Activated CD4-positive, alpha-beta T cell treated with anti-CD3 and anti-CD28 coated beads for 36 hours (primary cell): ENCODE measurements at regions not wholly inside any gene's neighbourhood (a gene's known extent, or its start where the extent isn't known, plus 50 kb on each side); places are given as distances from the start of the nearest gene placed in this dataset.
"Not testable (repeated sequence)": the region's sequence is repeated elsewhere in the genome, so short reads cannot be mapped to it uniquely, and the experiment has no call there.

Source experiments
- ATAC-seq: fragments of 200-7000 bp; cut with Tn5 transposase; one replicate; pipeline ENCODE4 v1.10.0; 2021; ENCODE audit warnings: mild to moderate bottlenecking, moderate library complexity
- CTCF ChIA-PET: fragments of 350-600 bp; sonication (Branson Sonifier 250); formaldehyde crosslinking; loops from one replicate; lab custom pipeline; 2021; ENCODE audit warnings: antibody characterized with exemption; lab: Charles Lee
- POLR2A ChIA-PET: fragments of 350-600 bp; sonication (Branson Sonifier 250); formaldehyde crosslinking; loops from one replicate; lab custom pipeline; 2021; ENCODE audit warnings: antibody characterized with exemption, inconsistent platforms; lab: Charles Lee
- DNase-seq: peaks from one replicate; pipeline ENCODE4 v3.0.0-alpha.2; 2020
- H3K27ac Mint-ChIP-seq: one replicate; pipeline ENCODE4 v1.8.0; 2021; ENCODE audit warnings: mixed read lengths
- H3K27me3 Mint-ChIP-seq: one replicate; pipeline ENCODE4 v1.8.0; 2021; ENCODE audit warnings: mixed read lengths
- H3K36me3 Mint-ChIP-seq: one replicate; pipeline ENCODE4 v1.8.0; 2021; ENCODE audit warnings: low read depth, mixed read lengths
- H3K4me1 Mint-ChIP-seq: one replicate; pipeline ENCODE4 v1.8.0; 2021; ENCODE audit warnings: mixed read lengths
- H3K4me3 Mint-ChIP-seq: one replicate; pipeline ENCODE4 v1.8.0; 2021; ENCODE audit warnings: mild to moderate bottlenecking, moderate library complexity, mixed read lengths
- H3K9me3 Mint-ChIP-seq: one replicate; pipeline ENCODE4 v1.8.0; 2021; ENCODE audit warnings: low read depth, mixed read lengths
- intact Hi-C, 2 experiments: fragments of 100-400 bp; cut with DNase I in 1 of 2; cut with micrococcal nuclease in 1 of 2; formaldehyde crosslinking; loops; one replicate each; pipeline versions ENCODE4 v1.14.2 to v1.15.1; 2022 to 2024; cut with DNase I, micrococcal nuclease

GRCh38 chr2:142756430-142756829 is 121.0 kb upstream of the KYNU start:
- H3K4me1 Mint-ChIP-seq: no peaks in the 10 kb centered on the region
- DNase-seq (no peak), ATAC-seq (no peak)
- no peaks in the 10 kb centered on the region for H3K27me3 Mint-ChIP-seq
- POLR2A ChIA-PET: no interaction called here
- intact Hi-C loops: no loop called here
- no peaks in the 10 kb centered on the region for H3K36me3 Mint-ChIP-seq
- H3K9me3 Mint-ChIP-seq: no peaks in the 10 kb centered on the region
- no peak overlapping the region for H3K27ac Mint-ChIP-seq
- CTCF ChIA-PET: no interaction called here
- no peak overlapping the region for H3K4me3 Mint-ChIP-seq

DNA sequence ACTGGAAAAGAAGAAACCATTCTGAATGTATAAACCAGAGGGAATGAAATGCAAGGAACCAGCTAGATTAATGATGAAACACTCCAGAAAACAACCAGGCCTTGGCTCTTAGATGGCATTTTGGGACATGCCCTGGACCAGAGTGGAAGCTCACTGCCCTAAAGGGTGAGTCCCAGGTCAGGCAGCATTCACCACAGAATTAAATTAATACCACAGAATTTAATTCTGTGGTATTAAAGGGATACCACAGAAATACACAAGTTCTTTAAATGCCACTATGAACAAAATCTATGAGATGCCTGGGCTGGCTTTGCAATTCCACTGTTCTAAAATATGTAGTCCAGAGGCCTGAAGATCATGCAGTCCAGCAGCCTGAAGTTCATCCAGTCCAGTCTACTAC is 122.3 kb upstream of the KYNU start:
- intact Hi-C loops: no loop called here
- no peak for ATAC-seq
- CTCF ChIA-PET: no interaction called here
- DNase-seq: no peak
- H3K27me3 Mint-ChIP-seq: no peaks in the 10 kb centered on the region
- no peaks in the 10 kb centered on the region for H3K9me3 Mint-ChIP-seq
- H3K27ac Mint-ChIP-seq: no peak overlapping the region
- no peak overlapping the region for H3K4me3 Mint-ChIP-seq
- no peaks in the 10 kb centered on the region for H3K36me3 Mint-ChIP-seq
- POLR2A ChIA-PET: no interaction called here
- H3K4me1 Mint-ChIP-seq: no peaks in the 10 kb centered on the region

GRCh38 chr2:142754182-142754581 is 123.3 kb upstream of the KYNU start:
- Mint-ChIP-seq H3K9me3 (no peaks in the 10 kb centered on the region), H3K36me3 (no peaks in the 10 kb centered on the region), H3K4me1 (no peaks in the 10 kb centered on the region), H3K27ac (no peak overlapping the region), H3K27me3 (no peaks in the 10 kb centered on the region), H3K4me3 (no peak overlapping the region)
- ChIA-PET CTCF (no interaction called here), POLR2A (no interaction called here)
- DNase-seq: no peak
- intact Hi-C loops: no loop called here
- ATAC-seq: no peak

GRCh38 chr2:142750858-142751257 is 126.6 kb upstream of the KYNU start:
- H3K4me1 Mint-ChIP-seq: no peaks in the 10 kb centered on the region
- H3K27ac Mint-ChIP-seq: no peak overlapping the region
- CTCF ChIA-PET: no interaction called here
- H3K9me3 Mint-ChIP-seq: peaks cover 2% of the 10 kb centered on the region
- DNase-seq: no peak
- no peak for ATAC-seq
- POLR2A ChIA-PET: no interaction called here
- H3K36me3 Mint-ChIP-seq: no peaks in the 10 kb centered on the region
- intact Hi-C loops: no loop called here
- H3K4me3 Mint-ChIP-seq: no peak overlapping the region
- H3K27me3 Mint-ChIP-seq: no peaks in the 10 kb centered on the region

DNA sequence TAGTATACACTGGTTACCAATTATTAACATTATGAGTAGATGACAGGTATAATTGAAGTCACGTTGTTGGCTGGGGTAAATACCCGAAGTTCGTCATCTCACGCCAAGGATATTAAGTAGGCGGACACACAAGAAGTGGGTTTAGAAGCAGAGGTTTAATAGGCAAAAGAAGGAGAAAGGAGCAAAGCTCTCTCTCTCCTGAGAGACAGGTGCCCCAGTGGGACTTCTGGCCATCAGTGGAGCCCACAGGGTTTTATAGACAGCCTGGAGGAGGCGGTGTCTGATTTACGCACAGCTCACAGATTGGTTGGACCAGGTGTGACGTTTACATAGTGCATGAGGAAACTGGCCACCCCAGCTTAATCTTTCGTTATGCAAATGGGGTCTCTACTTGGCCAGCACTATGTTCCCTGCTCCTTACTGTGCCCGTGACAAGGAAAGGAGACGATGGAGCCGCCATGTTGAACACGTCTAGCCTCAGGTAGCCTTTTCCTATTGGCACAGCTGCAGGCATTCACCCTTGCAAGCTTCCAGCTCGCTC is 128.8 kb upstream of the KYNU start:
- POLR2A ChIA-PET: no interaction called here
- peaks cover 2% of the 10 kb centered on the region for H3K9me3 Mint-ChIP-seq
- H3K27ac Mint-ChIP-seq: no peak overlapping the region
- no peaks in the 10 kb centered on the region for H3K4me1 Mint-ChIP-seq
- no peak for ATAC-seq
- H3K4me3 Mint-ChIP-seq: no peak overlapping the region
- CTCF ChIA-PET: no interaction called here
- H3K27me3 Mint-ChIP-seq: no peaks in the 10 kb centered on the region
- intact Hi-C loops: no loop called here
- H3K36me3 Mint-ChIP-seq: no peaks in the 10 kb centered on the region
- DNase-seq: no peak

DNA sequence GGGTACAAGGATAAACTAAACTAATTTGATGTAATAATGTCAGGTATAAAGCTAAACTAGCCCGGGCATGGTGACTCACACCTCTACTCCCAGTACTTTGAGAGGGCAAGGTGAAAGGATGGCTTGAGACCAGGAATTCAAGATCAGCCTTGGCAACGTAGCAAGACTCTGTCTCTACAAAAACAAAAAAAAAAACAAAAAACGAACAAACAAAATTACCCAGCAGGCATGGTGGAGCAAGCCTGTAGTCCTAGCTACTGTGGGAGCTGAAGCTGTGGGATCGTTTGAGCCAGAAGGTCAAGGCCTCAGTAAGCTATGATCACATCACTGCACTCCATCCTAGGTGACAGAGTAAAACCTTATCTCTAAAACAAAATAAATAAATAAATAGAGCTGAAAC is 131.8 kb upstream of the KYNU start:
- peaks cover 2% of the 10 kb centered on the region for H3K9me3 Mint-ChIP-seq
- peaks cover 2% of the 10 kb centered on the region for H3K4me1 Mint-ChIP-seq
- no peak overlapping the region for H3K27ac Mint-ChIP-seq
- intact Hi-C loops: no loop called here
- no peak for ATAC-seq
- no peak for DNase-seq
- CTCF ChIA-PET: interaction anchor here (1.1 kb wide), 1 partner anchor 12 kb away, joined by 3 read pairs; no protein-coding TSS in a partner anchor
- H3K36me3 Mint-ChIP-seq: no peaks in the 10 kb centered on the region
- no peak overlapping the region for H3K4me3 Mint-ChIP-seq
- POLR2A ChIA-PET: no interaction called here
- no peaks in the 10 kb centered on the region for H3K27me3 Mint-ChIP-seq

GRCh38 chr2:142742371-142743214 is 134.9 kb upstream of the KYNU start:
- DNase-seq: no peak
- no peak overlapping the region for H3K4me3 Mint-ChIP-seq
- no peaks in the 10 kb centered on the region for H3K36me3 Mint-ChIP-seq
- H3K4me1 Mint-ChIP-seq: peaks cover 2% of the 10 kb centered on the region
- ChIA-PET POLR2A (no interaction called here), CTCF (no interaction called here)
- intact Hi-C loops: no loop called here
- H3K27ac Mint-ChIP-seq: no peak overlapping the region
- H3K9me3 Mint-ChIP-seq: no peaks in the 10 kb centered on the region
- no peaks in the 10 kb centered on the region for H3K27me3 Mint-ChIP-seq
- peak; percentile 23 for ATAC-seq

DNA sequence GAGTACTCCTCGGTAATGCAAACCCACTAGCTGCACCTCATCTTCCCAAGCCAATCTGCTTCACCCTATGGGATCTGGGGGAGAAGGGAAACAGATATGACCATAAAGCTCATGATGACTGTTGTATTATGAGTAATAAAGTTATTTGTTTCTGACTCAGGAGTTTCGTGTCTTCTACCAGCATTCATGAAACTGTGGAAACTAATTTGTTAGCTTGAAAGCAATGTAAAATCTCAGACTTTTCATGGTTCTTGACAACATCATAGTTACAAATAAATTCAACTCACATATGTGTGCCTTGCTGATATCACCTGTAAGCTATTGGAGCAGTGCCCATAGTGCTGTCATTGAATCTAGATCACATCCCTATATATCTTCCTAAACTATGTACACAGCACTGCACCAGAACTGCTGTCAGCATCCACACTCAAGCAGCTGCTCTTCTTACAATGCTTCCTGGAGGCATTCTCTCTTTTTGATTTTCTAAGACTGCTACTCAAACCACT is 135.6 kb upstream of the KYNU start:
- no peaks in the 10 kb centered on the region for H3K9me3 Mint-ChIP-seq
- H3K4me3 Mint-ChIP-seq: no peak overlapping the region
- intact Hi-C loops: no loop called here
- no peak for DNase-seq
- no peak overlapping the region for H3K27ac Mint-ChIP-seq
- no peaks in the 10 kb centered on the region for H3K27me3 Mint-ChIP-seq
- H3K36me3 Mint-ChIP-seq: no peaks in the 10 kb centered on the region
- H3K4me1 Mint-ChIP-seq: peaks cover 2% of the 10 kb centered on the region
- ChIA-PET CTCF (no interaction called here), POLR2A (no interaction called here)
- ATAC-seq: peak; percentile 60

- ChIA-PET CTCF (interaction anchor here (0.7 kb wide), 1 partner anchor 10 kb away, joined by 3 read pairs; no protein-coding TSS in a partner anchor), POLR2A (no interaction called here)
- no peaks in the 10 kb centered on the region for H3K36me3 Mint-ChIP-seq
- no peak overlapping the region for H3K27ac Mint-ChIP-seq
- H3K4me3 Mint-ChIP-seq: no peak overlapping the region
- no peaks in the 10 kb centered on the region for H3K27me3 Mint-ChIP-seq
- no peak for ATAC-seq
- H3K9me3 Mint-ChIP-seq: peaks cover 2% of the 10 kb centered on the region
- DNase-seq: no peak
- no peaks in the 10 kb centered on the region for H3K4me1 Mint-ChIP-seq
- intact Hi-C loops: no loop called here
Observed at GRCh38 chr2:142734770-142735169, 142.7 kb upstream of the KYNU start.

DNA sequence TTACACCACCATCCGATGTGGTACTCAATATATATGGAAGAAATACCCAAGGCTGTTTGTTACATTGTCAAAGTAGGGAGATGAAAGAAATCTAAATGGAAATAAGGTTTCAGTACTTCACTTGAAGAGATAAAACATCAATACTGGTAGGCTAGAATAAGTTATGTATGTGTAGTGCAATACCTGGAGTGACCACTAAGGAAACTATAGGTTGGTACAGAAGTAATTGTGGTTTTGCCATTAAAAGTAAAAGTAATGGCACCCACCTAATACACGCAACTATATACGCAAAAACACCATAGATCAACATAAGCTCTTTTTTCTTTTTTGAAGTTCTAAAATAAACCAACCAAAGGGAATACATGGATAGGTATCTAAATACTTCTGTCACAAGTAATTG is 143.2 kb upstream of the KYNU start:
- ChIA-PET CTCF (interaction anchor here (0.6 to 0.7 kb wide), 2 partner anchors 10 to 12 kb away, joined by 3 read pairs; no protein-coding TSS in a partner anchor), POLR2A (no interaction called here)
- intact Hi-C loops: no loop called here
- no peaks in the 10 kb centered on the region for H3K36me3 Mint-ChIP-seq
- ATAC-seq: no peak
- peaks cover 3% of the 10 kb centered on the region for H3K9me3 Mint-ChIP-seq
- no peaks in the 10 kb centered on the region for H3K27me3 Mint-ChIP-seq
- no peak for DNase-seq
- H3K4me3 Mint-ChIP-seq: no peak overlapping the region
- no peak overlapping the region for H3K27ac Mint-ChIP-seq
- no peaks in the 10 kb centered on the region for H3K4me1 Mint-ChIP-seq

- DNase-seq, H3K4me3 Mint-ChIP-seq, H3K4me1 Mint-ChIP-seq, ATAC-seq, intact Hi-C loops, H3K36me3 Mint-ChIP-seq, CTCF ChIA-PET, POLR2A ChIA-PET, H3K27ac Mint-ChIP-seq, H3K27me3 Mint-ChIP-seq: not testable (repeated sequence)
- peaks cover 11% of the 10 kb centered on the region for H3K9me3 Mint-ChIP-seq
Observed at GRCh38 chr2:142729814-142730213, 147.7 kb upstream of the KYNU start.
